Activated CD4-positive, alpha-beta T cell treated with anti-CD3 and anti-CD28 coated beads for 36 hours (primary cell): ENCODE measurements at regions not wholly inside any gene's neighbourhood (a gene's known extent, or its start where the extent isn't known, plus 50 kb on each side); places are given as distances from the start of the nearest gene placed in this dataset.
"Not testable (repeated sequence)": the region's sequence is repeated elsewhere in the genome, so short reads cannot be mapped to it uniquely, and the experiment has no call there.

Source experiments
- ATAC-seq: fragments of 200-7000 bp; cut with Tn5 transposase; one replicate; pipeline ENCODE4 v1.10.0; 2021; ENCODE audit warnings: mild to moderate bottlenecking, moderate library complexity
- CTCF ChIA-PET: fragments of 350-600 bp; sonication (Branson Sonifier 250); formaldehyde crosslinking; loops from one replicate; lab custom pipeline; 2021; ENCODE audit warnings: antibody characterized with exemption; lab: Charles Lee
- POLR2A ChIA-PET: fragments of 350-600 bp; sonication (Branson Sonifier 250); formaldehyde crosslinking; loops from one replicate; lab custom pipeline; 2021; ENCODE audit warnings: antibody characterized with exemption, inconsistent platforms; lab: Charles Lee
- DNase-seq: peaks from one replicate; pipeline ENCODE4 v3.0.0-alpha.2; 2020
- H3K27ac Mint-ChIP-seq: one replicate; pipeline ENCODE4 v1.8.0; 2021; ENCODE audit warnings: mixed read lengths
- H3K27me3 Mint-ChIP-seq: one replicate; pipeline ENCODE4 v1.8.0; 2021; ENCODE audit warnings: mixed read lengths
- H3K36me3 Mint-ChIP-seq: one replicate; pipeline ENCODE4 v1.8.0; 2021; ENCODE audit warnings: low read depth, mixed read lengths
- H3K4me1 Mint-ChIP-seq: one replicate; pipeline ENCODE4 v1.8.0; 2021; ENCODE audit warnings: mixed read lengths
- H3K4me3 Mint-ChIP-seq: one replicate; pipeline ENCODE4 v1.8.0; 2021; ENCODE audit warnings: mild to moderate bottlenecking, moderate library complexity, mixed read lengths
- H3K9me3 Mint-ChIP-seq: one replicate; pipeline ENCODE4 v1.8.0; 2021; ENCODE audit warnings: low read depth, mixed read lengths
- intact Hi-C, 2 experiments: fragments of 100-400 bp; cut with DNase I in 1 of 2; cut with micrococcal nuclease in 1 of 2; formaldehyde crosslinking; loops; one replicate each; pipeline versions ENCODE4 v1.14.2 to v1.15.1; 2022 to 2024; cut with DNase I, micrococcal nuclease

- DNase-seq, H3K27ac Mint-ChIP-seq, intact Hi-C loops, H3K36me3 Mint-ChIP-seq, POLR2A ChIA-PET, H3K4me3 Mint-ChIP-seq, H3K9me3 Mint-ChIP-seq, ATAC-seq, CTCF ChIA-PET, H3K4me1 Mint-ChIP-seq: not testable (repeated sequence)
- H3K27me3 Mint-ChIP-seq: peaks cover 18% of the 10 kb centered on the region
These were observed 91.2 kb downstream of the ADAMTS15 start for GRCh38 chr11:130539680-130540079.

DNA sequence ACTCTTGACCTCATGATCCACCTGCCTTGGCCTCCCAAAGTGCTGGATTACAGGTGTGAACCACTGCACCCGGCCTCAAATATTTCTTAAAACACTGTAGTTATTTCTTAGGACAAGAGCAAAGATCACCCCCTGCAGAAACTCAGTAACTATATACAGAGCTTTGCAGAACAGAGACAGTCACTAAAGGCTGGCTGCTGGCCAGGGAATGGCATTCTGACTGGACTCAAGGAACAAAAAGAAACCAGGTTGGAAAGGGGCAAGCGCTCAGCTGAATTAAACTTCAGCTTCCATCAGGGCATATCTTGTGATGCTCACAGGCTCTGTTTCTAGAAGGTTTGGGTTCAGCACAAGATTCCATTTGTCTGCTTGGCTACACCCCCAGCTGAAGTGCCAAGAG, 95.8 kb downstream of the ADAMTS15 start:
- Mint-ChIP-seq H3K27me3 (peaks cover 18% of the 10 kb centered on the region), H3K36me3 (no peaks in the 10 kb centered on the region), H3K9me3 (no peaks in the 10 kb centered on the region), H3K27ac (no peak overlapping the region), H3K4me3 (no peak overlapping the region), H3K4me1 (no peaks in the 10 kb centered on the region)
- intact Hi-C loops: no loop called here
- ChIA-PET CTCF (no interaction called here), POLR2A (no interaction called here)
- DNase-seq: no peak
- no peak for ATAC-seq

- H3K4me1 Mint-ChIP-seq: no peaks in the 10 kb centered on the region
- H3K27me3 Mint-ChIP-seq: peaks cover 14% of the 10 kb centered on the region
- ChIA-PET CTCF (interaction anchor here (0.5 kb wide), 1 partner anchor 316 kb away, joined by 3 read pairs; no protein-coding TSS in a partner anchor), POLR2A (no interaction called here)
- H3K36me3 Mint-ChIP-seq: no peaks in the 10 kb centered on the region
- no peak overlapping the region for H3K27ac Mint-ChIP-seq
- DNase-seq: no peak
- H3K9me3 Mint-ChIP-seq: no peaks in the 10 kb centered on the region
- ATAC-seq: no peak
- no peak overlapping the region for H3K4me3 Mint-ChIP-seq
- intact Hi-C loops: no loop called here
These were observed 97.1 kb downstream of the ADAMTS15 start for GRCh38 chr11:130545449-130546072.

GRCh38 chr11:130546438-130546837, 98.0 kb downstream of the ADAMTS15 start:
- Mint-ChIP-seq H3K9me3 (no peaks in the 10 kb centered on the region), H3K36me3 (no peaks in the 10 kb centered on the region), H3K4me1 (no peaks in the 10 kb centered on the region), H3K4me3 (no peak overlapping the region), H3K27ac (no peak overlapping the region), H3K27me3 (peaks cover 11% of the 10 kb centered on the region)
- ChIA-PET CTCF (no interaction called here), POLR2A (no interaction called here)
- no peak for ATAC-seq
- intact Hi-C loops: no loop called here
- DNase-seq: no peak

GRCh38 chr11:130546901-130547694, 98.7 kb downstream of the ADAMTS15 start:
- Mint-ChIP-seq H3K9me3 (no peaks in the 10 kb centered on the region), H3K27ac (no peak overlapping the region), H3K27me3 (peaks cover 8% of the 10 kb centered on the region), H3K4me1 (no peaks in the 10 kb centered on the region), H3K36me3 (no peaks in the 10 kb centered on the region), H3K4me3 (no peak overlapping the region)
- no peak for ATAC-seq
- ChIA-PET POLR2A (no interaction called here), CTCF (interaction anchor here (0.7 kb wide), 1 partner anchor 108 kb away, joined by 3 read pairs; no protein-coding TSS in a partner anchor)
- no peak for DNase-seq
- intact Hi-C loops: no loop called here

GRCh38 chr11:130547761-130548490, 99.5 kb downstream of the ADAMTS15 start:
- DNase-seq (no peak), ATAC-seq (no peak)
- no peaks in the 10 kb centered on the region for H3K9me3 Mint-ChIP-seq
- no peaks in the 10 kb centered on the region for H3K4me1 Mint-ChIP-seq
- H3K36me3 Mint-ChIP-seq: no peaks in the 10 kb centered on the region
- H3K27ac Mint-ChIP-seq: no peak overlapping the region
- no peak overlapping the region for H3K4me3 Mint-ChIP-seq
- CTCF ChIA-PET: no interaction called here
- POLR2A ChIA-PET: no interaction called here
- intact Hi-C loops: no loop called here
- peaks cover 4% of the 10 kb centered on the region for H3K27me3 Mint-ChIP-seq

- ATAC-seq: no peak
- Mint-ChIP-seq H3K36me3 (no peaks in the 10 kb centered on the region), H3K4me3 (no peak overlapping the region), H3K4me1 (no peaks in the 10 kb centered on the region), H3K27me3 (peaks cover 4% of the 10 kb centered on the region), H3K27ac (no peak overlapping the region), H3K9me3 (no peaks in the 10 kb centered on the region)
- CTCF ChIA-PET: no interaction called here
- intact Hi-C loops: no loop called here
- DNase-seq: no peak
- POLR2A ChIA-PET: no interaction called here
These were observed 100.0 kb downstream of the ADAMTS15 start for GRCh38 chr11:130548491-130548833.

DNA sequence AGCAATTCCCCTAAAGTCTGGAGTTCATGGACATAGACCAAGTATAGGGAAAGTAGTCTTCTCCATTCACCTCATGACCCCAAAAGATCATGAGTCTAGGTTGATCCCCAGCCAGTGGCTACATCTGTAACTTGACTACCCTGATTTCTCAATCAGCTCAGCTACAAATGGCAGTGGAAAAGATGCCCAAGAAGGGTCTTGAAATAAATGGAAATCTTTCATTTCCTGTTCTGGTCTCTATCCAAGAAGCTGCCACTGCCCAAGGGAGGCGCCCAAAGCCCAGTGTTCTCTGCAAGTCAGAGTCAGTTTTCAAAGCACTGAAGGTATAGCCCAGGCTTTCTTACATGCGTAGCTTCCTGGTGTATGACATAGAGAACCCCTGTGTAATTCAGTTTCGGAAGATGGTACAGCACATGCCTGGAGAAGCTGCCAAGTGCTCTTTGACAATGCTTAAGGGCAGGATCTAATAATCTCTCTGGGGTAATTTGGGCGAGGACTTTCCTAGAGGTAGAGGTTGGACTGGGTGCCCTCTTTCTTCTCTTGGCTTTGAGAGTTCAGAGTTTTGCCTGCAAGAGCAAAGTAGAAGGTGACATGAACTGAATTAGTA, 101.1 kb downstream of the ADAMTS15 start:
- ATAC-seq (no peak), DNase-seq (no peak)
- peaks cover 7% of the 10 kb centered on the region for H3K27me3 Mint-ChIP-seq
- ChIA-PET POLR2A (no interaction called here), CTCF (no interaction called here)
- H3K4me3 Mint-ChIP-seq: no peak overlapping the region
- H3K36me3 Mint-ChIP-seq: no peaks in the 10 kb centered on the region
- intact Hi-C loops: no loop called here
- no peaks in the 10 kb centered on the region for H3K4me1 Mint-ChIP-seq
- H3K9me3 Mint-ChIP-seq: no peaks in the 10 kb centered on the region
- no peak overlapping the region for H3K27ac Mint-ChIP-seq

DNA sequence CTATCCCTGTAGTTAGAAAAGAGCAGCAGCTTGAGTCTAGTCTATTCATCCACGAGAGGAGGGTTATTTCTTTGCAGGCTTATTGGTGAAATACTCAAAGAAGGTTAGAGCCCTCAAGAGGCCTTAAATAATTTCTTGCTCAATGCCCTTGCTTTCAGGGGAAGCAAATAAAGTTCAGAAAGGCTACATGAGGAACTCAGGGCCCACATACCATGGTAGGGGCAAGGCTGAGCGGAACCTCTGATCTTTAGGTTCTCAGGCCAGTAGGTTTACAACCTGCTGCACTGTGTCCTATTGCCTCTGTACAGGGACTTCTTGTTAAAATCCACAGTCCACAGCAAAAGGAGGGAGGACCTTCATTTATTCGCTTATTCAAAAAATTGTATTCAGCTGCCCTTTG, 101.7 kb downstream of the ADAMTS15 start:
- no peak for ATAC-seq
- no peak overlapping the region for H3K27ac Mint-ChIP-seq
- POLR2A ChIA-PET: no interaction called here
- no peak for DNase-seq
- H3K27me3 Mint-ChIP-seq: peaks cover 6% of the 10 kb centered on the region
- no peaks in the 10 kb centered on the region for H3K9me3 Mint-ChIP-seq
- no peak overlapping the region for H3K4me3 Mint-ChIP-seq
- no peaks in the 10 kb centered on the region for H3K4me1 Mint-ChIP-seq
- H3K36me3 Mint-ChIP-seq: no peaks in the 10 kb centered on the region
- intact Hi-C loops: no loop called here
- CTCF ChIA-PET: no interaction called here

DNA sequence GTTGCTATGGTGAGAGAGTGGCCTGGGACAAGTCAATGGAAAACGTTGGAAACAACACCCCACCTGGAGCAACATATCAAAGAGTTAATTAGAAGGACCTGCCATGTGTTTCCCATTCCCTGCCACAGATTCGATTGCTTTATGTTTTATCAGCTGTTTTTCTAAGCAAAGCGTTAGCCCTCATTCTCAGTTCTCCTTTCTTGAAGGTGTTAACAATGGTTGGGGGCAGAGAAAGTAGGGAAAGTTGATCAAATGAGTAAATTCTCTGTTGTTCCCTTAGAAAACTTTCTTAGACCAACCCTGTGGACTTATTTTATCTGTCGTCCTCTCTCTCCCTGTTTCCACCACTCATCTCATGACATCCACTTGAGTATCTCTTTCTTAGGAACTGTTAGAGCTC, 102.5 kb downstream of the ADAMTS15 start:
- H3K4me3 Mint-ChIP-seq: no peak overlapping the region
- ChIA-PET CTCF (no interaction called here), POLR2A (no interaction called here)
- no peak overlapping the region for H3K27ac Mint-ChIP-seq
- no peaks in the 10 kb centered on the region for H3K9me3 Mint-ChIP-seq
- no peaks in the 10 kb centered on the region for H3K4me1 Mint-ChIP-seq
- no peak for DNase-seq
- H3K27me3 Mint-ChIP-seq: peaks cover 4% of the 10 kb centered on the region
- no peak for ATAC-seq
- no peaks in the 10 kb centered on the region for H3K36me3 Mint-ChIP-seq
- intact Hi-C loops: no loop called here

- no peak for DNase-seq
- ChIA-PET CTCF (no interaction called here), POLR2A (no interaction called here)
- intact Hi-C loops: no loop called here
- no peak overlapping the region for H3K27ac Mint-ChIP-seq
- ATAC-seq: no peak
- H3K9me3 Mint-ChIP-seq: no peaks in the 10 kb centered on the region
- H3K36me3 Mint-ChIP-seq: no peaks in the 10 kb centered on the region
- H3K4me1 Mint-ChIP-seq: no peaks in the 10 kb centered on the region
- H3K27me3 Mint-ChIP-seq: peaks cover 4% of the 10 kb centered on the region
- H3K4me3 Mint-ChIP-seq: no peak overlapping the region
These were observed 102.9 kb downstream of the ADAMTS15 start for GRCh38 chr11:130551388-130551787.
